Stimulated activated CD4-positive, alpha-beta T cell treated with anti-CD3 and anti-CD28 coated beads, Interleukin-1b, Interleukin-23, amount 100 ng/mL, for 4 hours (primary cell): ENCODE measurements at regions not wholly inside any gene's neighbourhood (a gene's known extent, or its start where the extent isn't known, plus 50 kb on each side); places are given as distances from the start of the nearest gene placed in this dataset.

ENCODE experiments used
- DNase-seq, 2 donors: peaks; one replicate each; pipeline ENCODE4 v3.0.0-alpha.2; 2020; ENCODE audit warnings: low read depth in 2 of 2

GRCh38 chr11:80613655-80614054, 1172.8 kb upstream of the TENM4 start:
- no peak for DNase-seq

- DNase-seq, result no peak
These were observed 1169.7 kb upstream of the TENM4 start for GRCh38 chr11:80610516-80610915.

GRCh38 chr11:80603472-80603871, 1162.6 kb upstream of the TENM4 start:
- DNase-seq, result no peak

- DNase-seq, result no peak
These were observed 1158.1 kb upstream of the TENM4 start for GRCh38 chr11:80598905-80599304.

- no peak for DNase-seq
These were observed 1155.5 kb upstream of the TENM4 start for GRCh38 chr11:80596291-80596810.

GRCh38 chr11:80595011-80595410, 1154.2 kb upstream of the TENM4 start:
- no peak for DNase-seq

- DNase-seq, result no peak
These were observed 1153.0 kb upstream of the TENM4 start for GRCh38 chr11:80593648-80594374.

- no peak for DNase-seq
These were observed 1151.7 kb upstream of the TENM4 start for GRCh38 chr11:80592546-80592945.

GRCh38 chr11:80587906-80588305, 1147.1 kb upstream of the TENM4 start:
- no peak for DNase-seq

- no peak for DNase-seq
These were observed 1145.6 kb upstream of the TENM4 start for GRCh38 chr11:80586464-80586863.

- DNase-seq, result no peak
These were observed 1143.8 kb upstream of the TENM4 start for GRCh38 chr11:80584661-80585060.

- DNase-seq, result no peak
These were observed 1129.0 kb upstream of the TENM4 start for GRCh38 chr11:80569832-80570231.

- DNase-seq, result no peak
These were observed 1124.4 kb upstream of the TENM4 start for GRCh38 chr11:80565231-80565630.

GRCh38 chr11:80562523-80563125, 1121.8 kb upstream of the TENM4 start:
- no peak for DNase-seq

- no peak for DNase-seq
These were observed 1119.1 kb upstream of the TENM4 start for GRCh38 chr11:80559942-80560341.

GRCh38 chr11:80553565-80553964, 1112.7 kb upstream of the TENM4 start:
- DNase-seq, result no peak

GRCh38 chr11:80542704-80543103, 1101.9 kb upstream of the TENM4 start:
- no peak for DNase-seq

- DNase-seq, result no peak
These were observed 1097.2 kb upstream of the TENM4 start for GRCh38 chr11:80538040-80538439.

- DNase-seq, result no peak
These were observed 1092.6 kb upstream of the TENM4 start for GRCh38 chr11:80533463-80533862.

GRCh38 chr11:80532633-80533232, 1091.9 kb upstream of the TENM4 start:
- no peak for DNase-seq

GRCh38 chr11:80529726-80530125, 1088.9 kb upstream of the TENM4 start:
- DNase-seq, result no peak

GRCh38 chr11:80525663-80526405, 1085.0 kb upstream of the TENM4 start:
- DNase-seq, result no peak
